HG02870 (cell line): ENCODE measurements at regions not wholly inside any gene's neighbourhood (a gene's known extent, or its start where the extent isn't known, plus 50 kb on each side); places are given as distances from the start of the nearest gene placed in this dataset.

Source experiments
- ATAC-seq: cut with Tn5 transposase; IDR thresholded peaks from one replicate; pipeline ENCODE4 v1.9.1; 2021; ENCODE audit warnings: mild to moderate bottlenecking, moderate library complexity; ENCODE audit not compliant: unreplicated experiment

- no peak for ATAC-seq
Measured at GRCh38 chr10:128312250-128312649, 186.0 kb upstream of the MKI67 start.

DNA sequence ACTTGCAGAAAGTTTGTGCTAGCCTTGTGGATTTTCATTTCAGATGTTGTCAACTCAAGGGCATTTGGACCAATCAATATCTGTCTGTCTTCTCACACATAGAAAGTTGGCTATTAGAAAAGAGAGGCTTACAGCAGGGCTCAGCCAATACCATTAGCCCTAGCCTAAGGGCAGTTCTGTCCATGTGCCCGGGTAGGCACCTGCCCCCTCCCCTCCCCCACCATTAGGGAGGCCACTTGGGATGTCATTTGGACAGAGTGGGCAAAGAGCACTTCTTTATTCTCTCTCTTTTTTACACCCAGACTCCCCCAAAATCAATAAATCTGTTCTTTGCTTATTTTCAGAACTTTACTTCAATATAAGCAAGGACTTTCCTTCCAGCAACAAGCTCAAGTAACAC is 188.5 kb upstream of the MKI67 start:
- ATAC-seq = no peak

- ATAC-seq = no peak
Measured at GRCh38 chr10:128316121-128316726, 190.0 kb upstream of the MKI67 start.

- no peak for ATAC-seq
Measured at GRCh38 chr10:128316925-128317324, 190.7 kb upstream of the MKI67 start.

- ATAC-seq = no peak
Measured at GRCh38 chr10:128318366-128318765, 192.1 kb upstream of the MKI67 start.

- ATAC-seq = no peak
Measured at GRCh38 chr10:128318913-128319312, 192.7 kb upstream of the MKI67 start.

DNA sequence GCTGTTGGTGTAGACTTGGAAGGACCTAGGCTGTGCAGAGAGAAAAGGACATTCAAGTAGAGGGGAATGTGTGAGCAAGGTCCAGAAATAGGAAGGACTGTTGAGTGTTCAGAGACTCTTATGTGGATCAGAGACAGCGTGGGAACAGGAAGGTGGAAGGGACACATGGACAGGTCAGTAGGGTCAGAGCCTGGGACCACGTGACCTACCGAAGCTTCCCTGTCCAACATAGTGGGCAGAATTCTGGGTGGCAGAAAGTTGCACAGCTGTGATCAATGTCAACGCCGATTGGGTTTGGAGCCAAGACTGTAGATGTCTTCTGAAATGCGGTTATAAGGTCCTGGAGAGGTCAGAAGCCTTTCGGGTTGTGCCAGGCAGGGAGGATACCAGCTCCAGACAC is 195.9 kb upstream of the MKI67 start:
- ATAC-seq = no peak

GRCh38 chr10:128322950-128323349 is 196.7 kb upstream of the MKI67 start:
- ATAC-seq = no peak

GRCh38 chr10:128324058-128324827 is 198.0 kb upstream of the MKI67 start:
- no peak for ATAC-seq

GRCh38 chr10:128325788-128326187 is 199.6 kb upstream of the MKI67 start:
- no peak for ATAC-seq

GRCh38 chr10:128326251-128326650 is 200.0 kb upstream of the MKI67 start:
- no peak for ATAC-seq

DNA sequence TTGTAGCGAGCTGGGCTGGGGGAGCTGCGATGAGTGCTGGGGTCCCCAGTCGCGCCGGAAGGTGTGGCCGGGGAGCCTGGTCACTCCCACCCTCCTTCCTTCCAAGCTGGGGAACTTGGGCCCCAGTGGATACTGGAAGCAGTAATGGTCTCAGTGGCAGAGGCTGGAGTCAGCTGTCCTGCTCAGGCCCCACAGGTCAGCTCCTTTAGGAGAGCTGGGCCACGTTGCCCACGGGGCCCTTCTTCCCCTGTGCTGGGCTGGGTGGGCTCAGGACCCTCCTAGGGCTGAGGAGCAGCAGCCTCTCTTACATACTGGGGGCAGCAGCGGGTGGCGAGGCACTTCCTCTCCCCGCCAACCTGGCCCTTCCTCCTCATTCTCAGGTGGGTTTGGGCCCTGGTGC is 200.6 kb upstream of the MKI67 start:
- ATAC-seq = no peak

DNA sequence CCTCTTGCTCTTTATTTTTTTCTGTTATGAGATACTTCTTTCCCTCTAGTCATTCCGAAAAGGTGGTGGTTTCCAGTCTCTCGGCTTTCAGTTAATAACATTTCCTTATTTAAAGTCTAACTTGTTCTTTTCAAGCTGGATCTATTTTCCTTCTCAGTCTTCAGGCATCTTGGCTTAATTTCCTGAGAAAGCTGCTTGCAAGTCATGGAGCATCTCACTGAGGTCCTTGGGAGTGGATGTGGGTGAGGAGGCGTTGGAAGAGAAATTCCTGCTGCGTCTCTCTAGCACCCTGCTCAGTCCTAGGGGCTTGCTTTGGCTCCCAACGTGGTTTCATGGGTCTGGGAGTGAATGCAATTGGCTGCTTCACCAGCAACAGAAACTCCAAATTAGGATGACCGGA is 210.2 kb upstream of the MKI67 start:
- ATAC-seq = no peak

GRCh38 chr10:128337860-128338378 is 211.7 kb upstream of the MKI67 start:
- no peak for ATAC-seq

GRCh38 chr10:128338951-128339350 is 212.7 kb upstream of the MKI67 start:
- ATAC-seq = no peak

GRCh38 chr10:128339753-128340152 is 213.5 kb upstream of the MKI67 start:
- no peak for ATAC-seq

GRCh38 chr10:128345353-128345752 is 219.1 kb upstream of the MKI67 start:
- no peak for ATAC-seq

- no peak for ATAC-seq
Measured at GRCh38 chr10:128360783-128361182, 234.6 kb upstream of the MKI67 start.

DNA sequence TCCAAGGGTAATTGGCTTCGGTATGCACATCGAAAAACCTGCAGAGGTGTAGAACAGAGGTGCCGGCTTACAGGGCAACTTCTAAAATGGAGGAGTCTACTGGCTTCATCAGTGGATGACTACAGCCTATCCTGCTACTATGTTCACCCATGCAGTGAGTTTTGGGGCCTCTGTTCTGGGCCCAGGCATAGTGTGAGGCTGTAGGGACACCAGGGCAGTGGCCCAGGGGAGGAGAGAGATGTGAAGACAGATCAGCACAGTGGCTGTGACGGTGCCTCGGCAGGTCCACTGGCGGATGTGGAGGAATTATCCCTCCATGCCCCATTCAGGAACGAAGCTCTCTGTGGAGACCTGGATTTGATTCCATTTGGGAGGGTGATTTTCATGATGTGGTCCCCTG is 235.3 kb upstream of the MKI67 start:
- no peak for ATAC-seq

DNA sequence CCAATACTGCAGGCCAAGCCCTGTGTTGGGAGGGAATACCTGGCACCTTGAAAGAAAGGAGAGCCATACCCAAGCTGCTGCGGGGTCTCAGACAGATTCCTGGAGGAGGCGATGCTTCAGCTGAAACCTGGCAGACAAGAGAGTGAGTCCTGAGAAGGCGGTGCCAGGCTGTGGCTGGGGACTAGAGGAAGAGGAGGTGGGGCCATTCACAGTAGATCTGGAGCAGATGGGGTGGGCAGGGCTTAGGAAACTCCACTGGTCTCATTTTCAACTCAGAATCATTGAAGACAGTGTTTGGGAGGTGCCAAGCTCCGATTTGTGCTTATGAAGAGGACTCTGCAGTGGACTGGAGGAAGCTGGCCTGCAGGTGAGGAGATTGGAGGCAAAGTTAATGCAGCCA is 236.3 kb upstream of the MKI67 start:
- ATAC-seq = no peak

DNA sequence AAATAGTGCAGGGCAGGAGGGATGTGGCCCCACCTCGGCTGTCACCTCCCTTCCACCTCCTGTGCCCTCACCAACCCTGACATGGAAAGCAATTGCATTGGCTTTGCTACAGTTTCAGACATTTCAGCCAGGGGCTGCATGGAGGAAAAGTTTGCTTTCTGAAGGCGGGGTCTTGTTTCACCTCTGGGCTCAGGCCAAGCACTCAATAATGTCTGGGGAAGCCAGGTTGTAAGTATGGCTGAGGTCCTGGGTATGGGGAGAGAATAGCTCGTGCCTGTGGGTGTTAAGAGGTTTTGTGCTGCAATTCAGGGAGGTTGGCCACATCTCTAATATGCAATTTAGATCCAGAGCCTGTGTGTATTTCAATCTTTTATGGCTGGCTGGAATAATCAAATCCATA is 238.4 kb upstream of the MKI67 start:
- no peak for ATAC-seq

DNA sequence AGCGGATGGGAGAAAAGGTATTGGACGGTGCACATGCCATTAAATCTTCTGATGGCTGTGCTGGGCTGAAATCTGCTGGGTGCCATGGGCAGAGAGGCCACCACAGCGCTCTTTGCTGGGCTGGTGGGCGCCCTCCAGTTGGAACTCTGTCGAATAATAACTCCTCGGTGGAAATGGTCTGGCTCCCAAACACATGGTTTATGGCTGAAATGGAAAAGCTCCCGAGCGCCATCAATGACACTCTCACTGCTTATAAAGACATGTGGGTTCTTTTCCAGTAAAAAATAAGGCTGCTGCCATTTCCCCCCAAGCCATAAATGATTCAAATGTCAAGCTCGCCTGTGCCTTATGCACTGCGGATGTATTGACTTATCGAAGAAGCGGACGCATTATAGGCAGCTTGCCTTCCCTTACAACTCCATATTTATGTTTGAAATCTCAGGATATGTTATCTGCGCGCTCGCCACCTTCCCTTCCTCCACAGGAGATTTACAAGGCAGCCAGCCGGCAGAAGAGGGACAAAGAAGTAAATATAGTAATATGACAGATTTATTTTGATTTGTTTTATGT is 239.0 kb upstream of the MKI67 start:
- no peak for ATAC-seq
